Esophagus muscularis mucosa (tissue), 3 donors: ENCODE measurements at regions not wholly inside any gene's neighbourhood (a gene's known extent, or its start where the extent isn't known, plus 50 kb on each side); places are given as distances from the start of the nearest gene placed in this dataset.

Experiments
- CTCF ChIP-seq, 3 experiments: fragments of 200-600 bp in 2 of 3; fragments of 450-650 bp in 1 of 3; sonication (generic) in 2 of 3; IDR thresholded peaks; one replicate each; pipeline ENCODE4 v1.5.1; 2017 to 2019; ENCODE audit warnings: antibody characterized with exemption in 3 of 3, mild to moderate bottlenecking in 2 of 3, moderate library complexity in 1 of 3
- POLR2A ChIP-seq: fragments of 450-650 bp; IDR thresholded peaks from one replicate; pipeline ENCODE4 v1.6.1; 2017; ENCODE audit warnings: antibody characterized with exemption, moderate library complexity, mild to moderate bottlenecking, low read depth

GRCh38 chr2:216745453-216745852 is 50.1 kb upstream of the IGFBP5 start:
- no peak for TF ChIP-seq CTCF (IDR thresholded peaks at IDR 0.05)
- TF ChIP-seq POLR2A, result no peak
